HEK293T (cell line): ENCODE measurements at regions not wholly inside any gene's neighbourhood (a gene's known extent, or its start where the extent isn't known, plus 50 kb on each side); places are given as distances from the start of the nearest gene placed in this dataset.

Experiments used
- CTCF ChIA-PET: fragments of 350-600 bp; formaldehyde crosslinking; extraction: SDS; loops from one replicate; lab custom pipeline; 2021; ENCODE audit warnings: antibody characterized with exemption, inconsistent platforms; lab: Yijun Ruan, JAX
- POLR2A ChIA-PET: fragments of 350-600 bp; formaldehyde crosslinking; extraction: SDS; loops from one replicate; lab custom pipeline; 2020; ENCODE audit warnings: antibody characterized with exemption, inconsistent platforms; lab: Yijun Ruan, JAX
- DNase-seq: peaks from one replicate; pipeline ENCODE4 v3.0.0; 2012; ENCODE audit warnings: mixed read lengths; ENCODE audit errors: extremely low spot score
- ARNT ChIP-seq: fragments of 450-650 bp; IDR thresholded peaks from 2 replicates; pipeline ENCODE4 v1.6.1; 2017; ENCODE audit warnings: mild to moderate bottlenecking
- BHLHE40 ChIP-seq: fragments of 450-650 bp; IDR thresholded peaks from 2 replicates; pipeline ENCODE4 v1.6.1; 2016; ENCODE audit warnings: mild to moderate bottlenecking, moderate library complexity, borderline replicate concordance
- CTBP1 ChIP-seq: fragments of 450-650 bp; IDR thresholded peaks from 2 replicates; pipeline ENCODE4 v1.6.1; 2016; ENCODE audit warnings: borderline replicate concordance
- ELF4 ChIP-seq: fragments of 450-650 bp; IDR thresholded peaks from 2 replicates; pipeline ENCODE4 v1.6.1; 2017; ENCODE audit warnings: antibody characterized with exemption
- FOXA1 ChIP-seq: fragments of 450-650 bp; IDR thresholded peaks from 2 replicates; pipeline ENCODE4 v1.6.1; 2016; ENCODE audit warnings: mild to moderate bottlenecking
- FOXK2 ChIP-seq: fragments of 450-650 bp; IDR thresholded peaks from 2 replicates; pipeline ENCODE4 v1.6.1; 2016; ENCODE audit warnings: mild to moderate bottlenecking
- FOXM1 ChIP-seq: fragments of 450-650 bp; IDR thresholded peaks from 2 replicates; pipeline ENCODE4 v1.6.1; 2017; ENCODE audit warnings: mild to moderate bottlenecking, borderline replicate concordance
- HDGF ChIP-seq: fragments of 450-650 bp; IDR thresholded peaks from 2 replicates; pipeline ENCODE4 v1.6.1; 2017; ENCODE audit warnings: antibody characterized with exemption, borderline replicate concordance
- L3MBTL2 ChIP-seq: fragments of 450-650 bp; conservative IDR thresholded peaks from 2 replicates; pipeline ENCODE4 v1.6.1; 2016; ENCODE audit warnings: mild to moderate bottlenecking
- LEF1 ChIP-seq: fragments of 450-650 bp; IDR thresholded peaks from 2 replicates; pipeline ENCODE4 v1.6.1; 2017; ENCODE audit warnings: mild to moderate bottlenecking, borderline replicate concordance
- NFRKB ChIP-seq: fragments of 450-650 bp; IDR thresholded peaks from 2 replicates; pipeline ENCODE4 v1.6.1; 2016; ENCODE audit warnings: mild to moderate bottlenecking, moderate library complexity
- PKNOX1 ChIP-seq: fragments of 450-650 bp; IDR thresholded peaks from 2 replicates; pipeline ENCODE4 v1.6.1; 2016
- SP1 ChIP-seq: fragments of 450-650 bp; IDR thresholded peaks from 2 replicates; pipeline ENCODE4 v1.6.1; 2017
- SUZ12 ChIP-seq: fragments of 450-650 bp; IDR thresholded peaks from 2 replicates; pipeline ENCODE4 v1.6.1; 2016; ENCODE audit warnings: mild to moderate bottlenecking
- TARDBP ChIP-seq: fragments of 450-650 bp; IDR thresholded peaks from 2 replicates; pipeline ENCODE4 v1.6.1; 2016
- ZNF384 ChIP-seq: fragments of 450-650 bp; IDR thresholded peaks from 2 replicates; pipeline ENCODE4 v1.6.1; 2016

GRCh38 chr13:22040810-22041364, 370.0 kb downstream of the FGF9 start:
- POLR2A ChIA-PET = no interaction called here
- CTCF ChIA-PET = no interaction called here
- no peak for DNase-seq
- TF ChIP-seq LEF1 (no peak), CTBP1 (no peak), PKNOX1 (no peak), ZNF384 (no peak), HDGF (no peak), FOXM1 (no peak), BHLHE40 (no peak), TARDBP (no peak), ARNT (no peak), SUZ12 (no peak), FOXA1 (no peak), ELF4 (no peak), NFRKB (no peak)

GRCh38 chr13:22041741-22042140, 370.9 kb downstream of the FGF9 start:
- no peak for DNase-seq
- TF ChIP-seq L3MBTL2 = no peak
- TF ChIP-seq BHLHE40 = no peak
- no peak for TF ChIP-seq HDGF
- TF ChIP-seq SUZ12 = no peak
- POLR2A ChIA-PET = no interaction called here
- CTCF ChIA-PET = no interaction called here

GRCh38 chr13:22047082-22047784, 376.4 kb downstream of the FGF9 start:
- ChIA-PET POLR2A (no interaction called here), CTCF (no interaction called here)
- DNase-seq = no peak
- TF ChIP-seq PKNOX1 (no peak), TARDBP (no peak), ARNT (no peak), CTBP1 (no peak), BHLHE40 (no peak), SUZ12 (no peak), FOXM1 (no peak), L3MBTL2 (no peak), SP1 (no peak), NFRKB (no peak), HDGF (no peak), ELF4 (no peak), LEF1 (no peak), FOXK2 (no peak)

GRCh38 chr13:22047785-22048104, 376.9 kb downstream of the FGF9 start:
- ChIA-PET POLR2A (no interaction called here), CTCF (no interaction called here)
- TF ChIP-seq HDGF = no peak
- no peak for TF ChIP-seq NFRKB
- no peak for TF ChIP-seq LEF1
- TF ChIP-seq BHLHE40 = no peak
- no peak for TF ChIP-seq SP1
- no peak for TF ChIP-seq TARDBP
- TF ChIP-seq FOXA1 = no peak
- no peak for TF ChIP-seq SUZ12
- no peak for TF ChIP-seq ZNF384
- TF ChIP-seq PKNOX1 = no peak
- TF ChIP-seq CTBP1 = no peak
- no peak for TF ChIP-seq ARNT
- no peak for DNase-seq

- ChIA-PET POLR2A (no interaction called here), CTCF (no interaction called here)
- TF ChIP-seq SP1 (no peak), ELF4 (no peak), TARDBP (no peak), ARNT (no peak), LEF1 (no peak), FOXA1 (no peak), PKNOX1 (no peak), CTBP1 (no peak), HDGF (no peak), ZNF384 (no peak), L3MBTL2 (no peak), SUZ12 (no peak), BHLHE40 (no peak), NFRKB (no peak)
- no peak for DNase-seq
Measured at GRCh38 chr13:22049384-22049783, 378.5 kb downstream of the FGF9 start.
